Keratinocyte (primary cell): ENCODE measurements at regions not wholly inside any gene's neighbourhood (a gene's known extent, or its start where the extent isn't known, plus 50 kb on each side); places are given as distances from the start of the nearest gene placed in this dataset.

ENCODE experiments used
- DNase-seq: peaks from one replicate; pipeline ENCODE4 v3.0.0-alpha.2; 2011; ENCODE audit warnings: low read depth, missing footprints, low spot score
- FAIRE-seq: peaks from 2 replicates; lab custom pipeline; 2011; peaks lifted over from hg19 to GRCh38; lab: Jason Lieb, UNC
- H2AFZ ChIP-seq: 2 replicates; pipeline ENCODE4 v1.6.0; 2012; ENCODE audit warnings: low read length, control low read depth, inconsistent platforms; ENCODE audit not compliant: control insufficient read depth
- H3K27ac ChIP-seq: 2 replicates; pipeline ENCODE4 v1.5.1; 2011; ENCODE audit warnings: low read length; ENCODE audit not compliant: control insufficient read depth, insufficient read depth
- H3K27me3 ChIP-seq: 3 replicates; pipeline ENCODE4 v1.6.0; 2011; ENCODE audit warnings: low read length; ENCODE audit not compliant: control insufficient read depth, insufficient read depth; ENCODE audit errors: extremely low read depth
- H3K36me3 ChIP-seq, 2 experiments: 2 replicates in 1 of 2; 3 replicates in 1 of 2; pipeline ENCODE4 v1.5.1; 2011; ENCODE audit warnings: low read length in 2 of 2, mild to moderate bottlenecking in 1 of 2; ENCODE audit not compliant: control insufficient read depth in 2 of 2, insufficient read depth in 2 of 2; ENCODE audit errors: extremely low read depth in 1 of 2
- H3K4me1 ChIP-seq: 3 replicates; pipeline ENCODE4 v1.5.1; 2011; ENCODE audit warnings: low read length; ENCODE audit not compliant: control insufficient read depth, insufficient read depth; ENCODE audit errors: extremely low read depth
- H3K4me2 ChIP-seq: 3 replicates; pipeline ENCODE4 v1.6.0; 2011; ENCODE audit warnings: low read depth, low read length; ENCODE audit not compliant: control insufficient read depth, insufficient read depth; ENCODE audit errors: extremely low read depth
- H3K4me3 ChIP-seq, 3 experiments: fragments of 200-600 bp in 1 of 3; sonication (generic) in 1 of 3; 2 replicates in 2 of 3; 3 replicates in 1 of 3; pipeline ENCODE4 v1.5.1; 2011 to 2016; ENCODE audit warnings: low read length in 3 of 3, mild to moderate bottlenecking in 3 of 3, control low read depth in 2 of 3, inconsistent platforms in 1 of 3, low read depth in 1 of 3, mixed read lengths in 1 of 3, mixed run types in 1 of 3, moderate library complexity in 1 of 3; ENCODE audit not compliant: control insufficient read depth in 2 of 3, insufficient read depth in 2 of 3; ENCODE audit errors: extremely low read depth in 1 of 3
- H3K79me2 ChIP-seq: 2 replicates; pipeline ENCODE4 v1.6.0; 2012; ENCODE audit warnings: low read length; ENCODE audit not compliant: control insufficient read depth, insufficient read depth
- H3K9ac ChIP-seq: 3 replicates; pipeline ENCODE4 v1.6.0; 2011; ENCODE audit warnings: low read length; ENCODE audit not compliant: control insufficient read depth, insufficient read depth; ENCODE audit errors: extremely low read depth
- H3K9me1 ChIP-seq: 3 replicates; pipeline ENCODE4 v1.6.0; 2011; ENCODE audit warnings: low read length; ENCODE audit not compliant: control insufficient read depth, insufficient read depth; ENCODE audit errors: extremely low read depth
- H3K9me3 ChIP-seq: 2 replicates; pipeline ENCODE4 v1.5.1; 2012; ENCODE audit warnings: low read depth, low read length; ENCODE audit not compliant: control insufficient read depth
- H4K20me1 ChIP-seq: 3 replicates; pipeline ENCODE4 v1.6.0; 2011; ENCODE audit warnings: low read length; ENCODE audit not compliant: control insufficient read depth, insufficient read depth; ENCODE audit errors: extremely low read depth
- CTCF ChIP-seq, 3 experiments: IDR thresholded peaks in 1 of 3; conservative IDR thresholded peaks in 1 of 3; optimal IDR thresholded peaks in 1 of 3; 2 replicates in 2 of 3; 3 replicates in 1 of 3; pipeline versions ENCODE3 to v1.5.1; 2011; ENCODE audit warnings: low read length in 3 of 3, mild to moderate bottlenecking in 3 of 3, moderate library complexity in 2 of 3, control low read depth in 1 of 3, inconsistent platforms in 1 of 3; ENCODE audit not compliant: insufficient read depth in 2 of 3; ENCODE audit errors: extremely low read depth in 1 of 3
- EZH2 ChIP-seq: IDR thresholded peaks from one replicate; pipeline ENCODE4 v1.6.1; 2012; ENCODE audit warnings: inconsistent platforms, mild to moderate bottlenecking, low read length, moderate library complexity
- dilution Hi-C: fragments of 300-500 bp; cut with MboI; formaldehyde crosslinking; loops from one replicate; pipeline ENCODE4 v1.7.0; 2020; ENCODE audit warnings: low sequenced_read_pairs; ENCODE audit not compliant: extremely low pct_ligation_motif_present

- H3K9me1 ChIP-seq: no peaks in the 10 kb centered on the region
- H3K36me3 ChIP-seq: no peaks in the 10 kb centered on the region
- TF ChIP-seq EZH2 (no peak), CTCF (optimal IDR thresholded peaks at IDR 0.05 in 1 of 3, IDR thresholded peaks at IDR 0.05 in 1 of 3, conservative IDR thresholded peaks at IDR 0.05 in 1 of 3; ENCODE audit: extremely low read depth in 1 of 3, insufficient read depth in 2 of 3, low read length in 3 of 3) (no peak)
- dilution Hi-C loops: no loop called here
- H3K9me3 ChIP-seq: no peaks in the 10 kb centered on the region
- no peaks in the 10 kb centered on the region for H4K20me1 ChIP-seq
- FAIRE-seq (no peak), DNase-seq (no peak)
- no peaks in the 10 kb centered on the region for H3K79me2 ChIP-seq
- H3K27ac ChIP-seq: no peak overlapping the region
- no peaks in the 10 kb centered on the region for H3K4me1 ChIP-seq
- no peaks in the 10 kb centered on the region for H3K27me3 ChIP-seq
- no peak overlapping the region for H3K4me3 ChIP-seq
- H3K4me2 ChIP-seq: no peak overlapping the region
- H2AFZ ChIP-seq: no peak overlapping the region
- no peak overlapping the region for H3K9ac ChIP-seq
These were observed 1165.8 kb upstream of the GOT2 start for GRCh38 chr16:59899940-59900339.

- H3K9ac ChIP-seq: no peak overlapping the region
- H3K79me2 ChIP-seq: no peaks in the 10 kb centered on the region
- H3K36me3 ChIP-seq: no peaks in the 10 kb centered on the region
- FAIRE-seq: no peak
- no peaks in the 10 kb centered on the region for H3K9me1 ChIP-seq
- TF ChIP-seq EZH2 (no peak), CTCF (optimal IDR thresholded peaks at IDR 0.05 in 1 of 3, IDR thresholded peaks at IDR 0.05 in 1 of 3, conservative IDR thresholded peaks at IDR 0.05 in 1 of 3; ENCODE audit: extremely low read depth in 1 of 3, insufficient read depth in 2 of 3, low read length in 3 of 3) (no peak)
- H3K4me2 ChIP-seq: no peak overlapping the region
- H2AFZ ChIP-seq: no peak overlapping the region
- H4K20me1 ChIP-seq: no peaks in the 10 kb centered on the region
- dilution Hi-C loops: no loop called here
- no peak overlapping the region for H3K27ac ChIP-seq
- no peak overlapping the region for H3K4me3 ChIP-seq
- H3K4me1 ChIP-seq: no peaks in the 10 kb centered on the region
- no peak for DNase-seq
- no peaks in the 10 kb centered on the region for H3K27me3 ChIP-seq
- H3K9me3 ChIP-seq: no peaks in the 10 kb centered on the region
These were observed 1158.3 kb upstream of the GOT2 start for GRCh38 chr16:59892376-59892775.
